Mucosa of descending colon (tissue), 3 donors: ENCODE measurements at regions not wholly inside any gene's neighbourhood (a gene's known extent, or its start where the extent isn't known, plus 50 kb on each side); places are given as distances from the start of the nearest gene placed in this dataset.

Experiments
- ATAC-seq: fragments of 200-7000 bp; cut with Tn5 transposase; one replicate; pipeline ENCODE4 v1.9.1; 2020; ENCODE audit warnings: mild to moderate bottlenecking, moderate library complexity
- DNase-seq, 3 donors: peaks; one replicate each; pipeline ENCODE4 v3.0.0-alpha.2; 2020
- H3K36me3 ChIP-seq: fragments of 200-600 bp; one replicate; pipeline ENCODE4 v1.8.0; 2021; ENCODE audit warnings: low read depth, mild to moderate bottlenecking
- H3K4me1 ChIP-seq: fragments of 200-600 bp; one replicate; pipeline ENCODE4 v1.8.0; 2021; ENCODE audit warnings: low read depth, mild to moderate bottlenecking
- H3K4me3 ChIP-seq: fragments of 200-600 bp; one replicate; pipeline ENCODE4 v1.8.0; 2021; ENCODE audit warnings: mild to moderate bottlenecking
- H3K9me3 ChIP-seq: fragments of 200-600 bp; one replicate; pipeline ENCODE4 v1.8.0; 2021; ENCODE audit warnings: mild to moderate bottlenecking
- CTCF ChIP-seq: fragments of 200-600 bp; IDR thresholded peaks from one replicate; pipeline ENCODE4 v1.8.0; 2022; ENCODE audit warnings: antibody characterized with exemption, mild to moderate bottlenecking
- intact Hi-C, 2 donors: fragments of 100-400 bp; cut with DNase I in 1 of 2; cut with micrococcal nuclease in 1 of 2; formaldehyde crosslinking; loops; one replicate each; pipeline versions ENCODE4 v1.11.0 to v1.11.1; 2022; cut with DNase I, micrococcal nuclease
- donor health status: DM: no; HTN: no; CAD: no; lungs with moderate emphysema.
- donor health status: DM: no; HTN: no; CAD: no.
- donor health status: DM: no; HTN: yes; CAD: no.

DNA sequence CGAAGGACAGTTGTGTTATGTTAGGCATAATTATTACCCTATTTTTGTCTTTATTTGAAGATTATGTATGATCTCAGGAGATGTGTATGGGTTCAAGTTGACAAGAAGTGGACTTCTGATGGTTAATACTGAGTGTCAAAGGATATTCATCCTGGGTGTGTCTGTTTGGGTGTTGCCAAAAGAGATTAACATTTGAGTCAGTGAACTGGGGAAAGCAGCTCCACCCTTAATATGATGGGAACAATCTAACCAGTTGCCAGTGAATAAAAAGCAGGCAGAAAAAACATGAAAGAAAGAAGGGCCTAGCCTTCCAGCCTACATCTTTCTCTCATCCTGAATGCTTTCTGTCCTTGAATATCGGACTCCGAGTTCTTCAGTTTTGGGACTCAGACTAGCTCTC, 332.6 kb downstream of the DTHD1 start:
- ATAC-seq = no peak

DNA sequence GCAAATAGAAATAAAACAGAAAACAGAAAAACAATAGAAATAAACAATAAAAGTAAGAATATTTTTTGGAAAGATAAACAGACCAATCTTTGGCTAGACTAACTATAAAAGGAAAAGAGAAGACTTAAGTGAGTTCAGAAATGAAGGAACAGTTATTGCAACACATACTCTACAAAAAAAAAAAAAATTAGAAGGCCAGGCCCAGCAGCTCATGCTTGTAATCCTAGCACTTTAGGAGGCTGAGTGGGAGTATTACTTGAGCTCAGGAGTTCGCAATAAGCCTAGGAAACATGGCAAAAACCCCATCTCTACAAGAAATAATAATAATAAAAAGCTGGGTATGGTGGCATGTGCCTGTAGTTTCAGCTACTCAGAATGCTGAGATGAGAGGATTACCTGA, 336.7 kb downstream of the DTHD1 start:
- no peak overlapping the region for H3K4me3 ChIP-seq

More for the DNA sequence above, 332.6 kb downstream of the DTHD1 start:
- Histone ChIP-seq H3K9me3 (peaks cover 3% of the 10 kb centered on the region), H3K4me3 (no peak overlapping the region), H3K36me3 (no peaks in the 10 kb centered on the region), H3K4me1 (no peaks in the 10 kb centered on the region)
- intact Hi-C loops = no loop called here
- DNase-seq = no peak
- TF ChIP-seq CTCF = no peak

GRCh38 chr4:36624030-36624429, 342.6 kb downstream of the DTHD1 start:
- ATAC-seq (no peak), DNase-seq (no peak)
- no peak for TF ChIP-seq CTCF
- Histone ChIP-seq H3K9me3 (no peaks in the 10 kb centered on the region), H3K4me1 (no peaks in the 10 kb centered on the region), H3K36me3 (no peaks in the 10 kb centered on the region), H3K4me3 (no peak overlapping the region)
- intact Hi-C loops = no loop called here

More for the DNA sequence above, 336.7 kb downstream of the DTHD1 start:
- Histone ChIP-seq H3K4me1 (no peaks in the 10 kb centered on the region), H3K36me3 (no peaks in the 10 kb centered on the region), H3K9me3 (no peaks in the 10 kb centered on the region)
- intact Hi-C loops = no loop called here
- DNase-seq (no peak), ATAC-seq (no peak)
- TF ChIP-seq CTCF = no peak

DNA sequence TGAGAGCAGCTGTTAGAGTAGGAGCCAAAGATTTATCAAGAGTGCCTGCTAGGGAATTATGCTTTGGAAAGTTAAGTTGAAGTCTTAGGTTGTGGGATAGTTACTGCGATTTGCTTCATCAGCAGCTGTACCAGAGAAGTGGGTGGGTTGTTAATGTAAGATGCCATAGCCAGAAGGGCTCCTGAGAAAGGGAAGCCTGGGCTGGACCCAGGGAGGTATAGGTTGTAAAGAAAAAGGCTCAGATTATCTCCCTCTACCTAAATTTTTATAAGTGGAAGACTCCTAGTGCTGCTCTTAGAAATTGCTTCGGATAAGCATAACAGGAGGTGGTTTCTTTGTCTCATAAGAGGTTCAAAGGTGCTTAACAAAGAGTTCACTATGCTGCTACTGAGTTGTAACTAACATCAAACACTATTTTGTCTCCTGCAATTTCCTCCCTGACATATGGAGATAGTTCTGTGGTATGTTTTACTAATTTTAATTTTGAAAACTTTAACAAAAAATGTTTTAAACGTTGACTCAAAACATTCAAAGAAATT, 356.9 kb downstream of the DTHD1 start:
- no peaks in the 10 kb centered on the region for H3K36me3 ChIP-seq
- no peak overlapping the region for H3K4me3 ChIP-seq
- intact Hi-C loops = no loop called here
- no peaks in the 10 kb centered on the region for H3K4me1 ChIP-seq
- TF ChIP-seq CTCF = no peak
- ATAC-seq (no peak), DNase-seq (no peak)
- H3K9me3 ChIP-seq = no peaks in the 10 kb centered on the region

- Histone ChIP-seq H3K4me1 (no peaks in the 10 kb centered on the region), H3K4me3 (no peak overlapping the region), H3K36me3 (no peaks in the 10 kb centered on the region), H3K9me3 (no peaks in the 10 kb centered on the region)
- DNase-seq (no peak), ATAC-seq (no peak)
- TF ChIP-seq CTCF = no peak
- intact Hi-C loops = no loop called here
Measured at GRCh38 chr4:36640876-36641275, 359.5 kb downstream of the DTHD1 start.

GRCh38 chr4:36651253-36651652, 369.8 kb downstream of the DTHD1 start:
- H3K36me3 ChIP-seq = no peaks in the 10 kb centered on the region
- no peak for TF ChIP-seq CTCF
- intact Hi-C loops = no loop called here
- no peaks in the 10 kb centered on the region for H3K4me1 ChIP-seq
- ATAC-seq = no peak
- no peaks in the 10 kb centered on the region for H3K9me3 ChIP-seq
- H3K4me3 ChIP-seq = no peak overlapping the region
- DNase-seq = no peak
